Activated CD8-positive, alpha-beta T cell treated with anti-CD3 and anti-CD28 coated beads for 36 hours (primary cell): ENCODE measurements at regions not wholly inside any gene's neighbourhood (a gene's known extent, or its start where the extent isn't known, plus 50 kb on each side); places are given as distances from the start of the nearest gene placed in this dataset.

ENCODE experiments used
- ATAC-seq: fragments of 200-7000 bp; cut with Tn5 transposase; one replicate; pipeline ENCODE4 v1.10.0; 2021; ENCODE audit warnings: mild to moderate bottlenecking, moderate library complexity
- CTCF ChIA-PET: fragments of 350-600 bp; sonication (Branson Sonifier 250); formaldehyde crosslinking; loops from one replicate; lab custom pipeline; 2021; ENCODE audit warnings: antibody characterized with exemption; lab: Charles Lee
- POLR2A ChIA-PET: fragments of 350-600 bp; sonication (Branson Sonifier 250); formaldehyde crosslinking; loops from one replicate; lab custom pipeline; 2021; ENCODE audit warnings: antibody characterized with exemption; lab: Charles Lee
- DNase-seq: peaks from one replicate; pipeline ENCODE4 v3.0.0-alpha.2; 2020
- H3K27ac Mint-ChIP-seq: one replicate; pipeline ENCODE4 v1.8.0; 2021; ENCODE audit warnings: mild to moderate bottlenecking, mixed read lengths
- H3K27me3 Mint-ChIP-seq: one replicate; pipeline ENCODE4 v1.8.0; 2021; ENCODE audit warnings: mixed read lengths
- H3K36me3 Mint-ChIP-seq: one replicate; pipeline ENCODE4 v1.8.0; 2021; ENCODE audit warnings: low read depth, mixed read lengths
- H3K4me1 Mint-ChIP-seq: one replicate; pipeline ENCODE4 v1.8.0; 2021; ENCODE audit warnings: low read depth, mixed read lengths
- H3K4me3 Mint-ChIP-seq: one replicate; pipeline ENCODE4 v1.8.0; 2021; ENCODE audit warnings: mild to moderate bottlenecking, moderate library complexity, mixed read lengths
- H3K9me3 Mint-ChIP-seq: one replicate; pipeline ENCODE4 v1.8.0; 2021; ENCODE audit warnings: mixed read lengths
- CTCF ChIP-seq: fragments of 200-600 bp; IDR thresholded peaks from one replicate; pipeline ENCODE4 v1.8.0; 2022; ENCODE audit warnings: antibody characterized with exemption, mild to moderate bottlenecking
- intact Hi-C: fragments of 100-400 bp; cut with micrococcal nuclease; formaldehyde crosslinking; loops from one replicate; pipeline ENCODE4 v1.10.0; 2022

GRCh38 chr2:217705461-217705860 lies 297.3 kb downstream of the TNS1 start:
- TF ChIP-seq CTCF: no peak
- ChIA-PET CTCF (interaction anchor here (1.3 to 2.9 kb wide), 2 partner anchors 8 to 195 kb away, joined by 3 to 17 read pairs; no protein-coding TSS in a partner anchor), POLR2A (interaction anchor here (1.5 kb wide), 1 partner anchor 29 kb away, joined by 3 read pairs; no protein-coding TSS in a partner anchor)
- Mint-ChIP-seq H3K27ac (no peak overlapping the region), H3K9me3 (no peaks in the 10 kb centered on the region), H3K36me3 (peaks cover 1% of the 10 kb centered on the region), H3K4me1 (no peaks in the 10 kb centered on the region), H3K4me3 (no peak overlapping the region), H3K27me3 (peaks cover 3% of the 10 kb centered on the region)
- DNase-seq (no peak), ATAC-seq (no peak)
- intact Hi-C loops: no loop called here

- intact Hi-C loops: no loop called here
- no peak for ATAC-seq
- Mint-ChIP-seq H3K27ac (no peak overlapping the region), H3K4me3 (no peak overlapping the region), H3K36me3 (peaks cover 1% of the 10 kb centered on the region), H3K9me3 (no peaks in the 10 kb centered on the region), H3K27me3 (peaks cover 3% of the 10 kb centered on the region), H3K4me1 (no peaks in the 10 kb centered on the region)
- CTCF ChIA-PET: interaction anchor here (2.9 kb wide), 1 partner anchor 9 kb away, joined by 17 read pairs; no protein-coding TSS in a partner anchor
- no peak for DNase-seq
- TF ChIP-seq CTCF: no peak
- POLR2A ChIA-PET: no interaction called here
These were observed 298.8 kb downstream of the TNS1 start for GRCh38 chr2:217703999-217704398.

GRCh38 chr2:217703102-217703501 lies 299.7 kb downstream of the TNS1 start:
- ATAC-seq: no peak

GRCh38 chr2:217701622-217702021 lies 301.2 kb downstream of the TNS1 start:
- intact Hi-C loops: no loop called here
- Mint-ChIP-seq H3K27ac (no peak overlapping the region), H3K9me3 (no peaks in the 10 kb centered on the region), H3K4me1 (peaks cover 2% of the 10 kb centered on the region), H3K4me3 (no peak overlapping the region), H3K36me3 (peaks cover 7% of the 10 kb centered on the region), H3K27me3 (peaks cover 3% of the 10 kb centered on the region)
- DNase-seq: no peak
- CTCF ChIA-PET: interaction anchor here (1.3 to 1.5 kb wide), 2 partner anchors 51 to 87 kb away, joined by 4 read pairs; no protein-coding TSS in a partner anchor
- POLR2A ChIA-PET: no interaction called here
- ATAC-seq: no peak
- no peak for TF ChIP-seq CTCF

More at GRCh38 chr2:217703102-217703501, 299.7 kb downstream of the TNS1 start:
- Mint-ChIP-seq H3K9me3 (no peaks in the 10 kb centered on the region), H3K4me3 (no peak overlapping the region), H3K4me1 (no peaks in the 10 kb centered on the region), H3K27me3 (peaks cover 3% of the 10 kb centered on the region), H3K36me3 (peaks cover 3% of the 10 kb centered on the region), H3K27ac (no peak overlapping the region)
- intact Hi-C loops: no loop called here
- DNase-seq: no peak
- ChIA-PET POLR2A (no interaction called here), CTCF (interaction anchor here (1.5 to 2.9 kb wide), 2 partner anchors 10 to 86 kb away, joined by 4 to 17 read pairs; no protein-coding TSS in a partner anchor)
- TF ChIP-seq CTCF: no peak

- ATAC-seq: no peak
- intact Hi-C loops: no loop called here
- no peak overlapping the region for H3K27ac Mint-ChIP-seq
These were observed 304.1 kb downstream of the TNS1 start for GRCh38 chr2:217698691-217699090.

More at GRCh38 chr2:217698691-217699090, 304.1 kb downstream of the TNS1 start:
- H3K4me3 Mint-ChIP-seq: no peak overlapping the region
- POLR2A ChIA-PET: no interaction called here
- no peak for DNase-seq
- CTCF ChIA-PET: interaction anchor here (1.4 kb wide), 1 partner anchor 48 kb away, joined by 4 read pairs; no protein-coding TSS in a partner anchor
- H3K9me3 Mint-ChIP-seq: no peaks in the 10 kb centered on the region
- TF ChIP-seq CTCF: no peak
- H3K4me1 Mint-ChIP-seq: peaks cover 12% of the 10 kb centered on the region
- H3K36me3 Mint-ChIP-seq: peaks cover 11% of the 10 kb centered on the region
- no peaks in the 10 kb centered on the region for H3K27me3 Mint-ChIP-seq
